HG03175 (cell line): ENCODE measurements at regions not wholly inside any gene's neighbourhood (a gene's known extent, or its start where the extent isn't known, plus 50 kb on each side); places are given as distances from the start of the nearest gene placed in this dataset.

Experiments
- ATAC-seq: cut with Tn5 transposase; IDR thresholded peaks from one replicate; pipeline ENCODE4 v1.9.1; 2021; ENCODE audit warnings: mild to moderate bottlenecking, moderate library complexity; ENCODE audit not compliant: unreplicated experiment

GRCh38 chr3:59161048-59161447 is 111.2 kb upstream of the CFAP20DC start:
- ATAC-seq, result no peak

- ATAC-seq, result no peak
Observed at GRCh38 chr3:59160133-59160746, 110.4 kb upstream of the CFAP20DC start.

GRCh38 chr3:59153648-59154047 is 103.8 kb upstream of the CFAP20DC start:
- ATAC-seq, result no peak

- no peak for ATAC-seq
Observed at GRCh38 chr3:59152943-59153342, 103.1 kb upstream of the CFAP20DC start.

GRCh38 chr3:59150039-59150438 is 100.2 kb upstream of the CFAP20DC start:
- ATAC-seq, result no peak

GRCh38 chr3:59149166-59149565 is 99.3 kb upstream of the CFAP20DC start:
- ATAC-seq, result no peak

GRCh38 chr3:59143447-59143846 is 93.6 kb upstream of the CFAP20DC start:
- ATAC-seq, result no peak

- ATAC-seq, result no peak
Observed at GRCh38 chr3:59142556-59142955, 92.7 kb upstream of the CFAP20DC start.

- no peak for ATAC-seq
Observed at GRCh38 chr3:59138966-59139365, 89.1 kb upstream of the CFAP20DC start.

- no peak for ATAC-seq
Observed at GRCh38 chr3:59137415-59137814, 87.6 kb upstream of the CFAP20DC start.

- no peak for ATAC-seq
Observed at GRCh38 chr3:59136081-59136480, 86.3 kb upstream of the CFAP20DC start.

GRCh38 chr3:59135096-59135495 is 85.3 kb upstream of the CFAP20DC start:
- ATAC-seq, result no peak

GRCh38 chr3:59133311-59133710 is 83.5 kb upstream of the CFAP20DC start:
- ATAC-seq, result no peak

GRCh38 chr3:59131016-59131766 is 81.4 kb upstream of the CFAP20DC start:
- no peak for ATAC-seq

GRCh38 chr3:59128685-59129084 is 78.9 kb upstream of the CFAP20DC start:
- ATAC-seq, result no peak

GRCh38 chr3:59127071-59127470 is 77.2 kb upstream of the CFAP20DC start:
- ATAC-seq, result no peak

- ATAC-seq, result no peak
Observed at GRCh38 chr3:59126446-59126845, 76.6 kb upstream of the CFAP20DC start.

- no peak for ATAC-seq
Observed at GRCh38 chr3:59121346-59122144, 71.7 kb upstream of the CFAP20DC start.

GRCh38 chr3:59118928-59119327 is 69.1 kb upstream of the CFAP20DC start:
- ATAC-seq, result no peak

- ATAC-seq, result no peak
Observed at GRCh38 chr3:59117396-59117795, 67.6 kb upstream of the CFAP20DC start.

GRCh38 chr3:59116233-59116537 is 66.4 kb upstream of the CFAP20DC start:
- ATAC-seq, result no peak
